Endothelial cell of umbilical vein (primary cell): ENCODE measurements at regions not wholly inside any gene's neighbourhood (a gene's known extent, or its start where the extent isn't known, plus 50 kb on each side); places are given as distances from the start of the nearest gene placed in this dataset.

Experiments
- BruUV-seq: library from RNA; stranded (reverse); fragments of 400-500 nt; replicated peaks from 2 replicates; lab custom pipeline; 2021; lab: Mats Ljungman, UMichigan
- CTCF ChIA-PET: fragments of 300-600, 350-600 bp; sonication (Branson Sonifier 250); formaldehyde crosslinking; loops from one replicate; lab custom pipeline; 2021; ENCODE audit warnings: antibody characterized with exemption, inconsistent platforms; lab: Charles Lee
- POLR2A ChIA-PET: fragments of 300-600, 350-600 bp; sonication (Branson Sonifier 250); formaldehyde crosslinking; loops from one replicate; lab custom pipeline; 2021; ENCODE audit warnings: antibody characterized with exemption, inconsistent platforms; lab: Charles Lee
- DNase-seq: peaks from one replicate; pipeline ENCODE4 v3.0.0-alpha.2; 2011; ENCODE audit warnings: low read depth, low spot score
- FAIRE-seq: peaks from 2 replicates; lab custom pipeline; 2011; peaks lifted over from hg19 to GRCh38; lab: Jason Lieb, UNC
- H2AFZ ChIP-seq: 2 replicates; pipeline ENCODE4 v1.6.0; 2012; ENCODE audit warnings: low read depth, low read length, control low read depth, inconsistent platforms
- H3K27ac ChIP-seq: 2 replicates; pipeline ENCODE4 v1.5.1; 2011; ENCODE audit warnings: low read depth, mild to moderate bottlenecking, control low read depth, low read length, moderate library complexity; ENCODE audit not compliant: insufficient read depth
- H3K27me3 ChIP-seq, 2 experiments: 2 replicates each; pipeline versions ENCODE4 v1.6.0 to v1.6.1; 2011; ENCODE audit warnings: low read length in 2 of 2, mixed read lengths in 1 of 2; ENCODE audit not compliant: control insufficient read depth in 2 of 2, insufficient read depth in 2 of 2
- H3K36me3 ChIP-seq, 2 experiments: 2 replicates in 1 of 2; 3 replicates in 1 of 2; pipeline ENCODE4 v1.5.1; 2011; ENCODE audit warnings: low read length in 2 of 2, mild to moderate bottlenecking in 1 of 2, moderate library complexity in 1 of 2; ENCODE audit not compliant: control insufficient read depth in 2 of 2, insufficient read depth in 2 of 2; ENCODE audit errors: extremely low read depth in 1 of 2
- H3K4me1 ChIP-seq: 3 replicates; pipeline ENCODE4 v1.5.1; 2011; ENCODE audit warnings: mild to moderate bottlenecking, low read length; ENCODE audit not compliant: control insufficient read depth, insufficient read depth; ENCODE audit errors: extremely low read depth
- H3K4me2 ChIP-seq: 2 replicates; pipeline ENCODE4 v1.6.1; 2011; ENCODE audit warnings: low read length, control low read depth, mixed read lengths; ENCODE audit not compliant: insufficient read depth
- H3K4me3 ChIP-seq, 3 experiments: fragments of 200-600 bp in 1 of 3; sonication (generic), shearing (Covaris generic) in 1 of 3; replicated peaks in 1 of 3; 2 replicates each; pipeline ENCODE4 v1.5.1; 2011 to 2016; ENCODE audit warnings: control low read depth in 3 of 3, low read length in 3 of 3, mild to moderate bottlenecking in 2 of 3, inconsistent platforms in 1 of 3, low read depth in 1 of 3, moderate library complexity in 1 of 3; ENCODE audit not compliant: insufficient read depth in 1 of 3
- H3K79me2 ChIP-seq: 2 replicates; pipeline ENCODE4 v1.6.0; 2012; ENCODE audit warnings: low read length, inconsistent platforms; ENCODE audit not compliant: control insufficient read depth, insufficient read depth
- H3K9ac ChIP-seq: replicated peaks from 2 replicates; pipeline ENCODE3; 2011; ENCODE audit warnings: low read length, control low read depth; ENCODE audit not compliant: insufficient read depth; ENCODE audit errors: extremely low read depth
- H3K9me1 ChIP-seq: replicated peaks from 3 replicates; pipeline ENCODE4 v1.6.0; 2011; ENCODE audit warnings: mild to moderate bottlenecking, low read length; ENCODE audit not compliant: control insufficient read depth, insufficient read depth; ENCODE audit errors: extremely low read depth
- H3K9me3 ChIP-seq: replicated peaks from 2 replicates; pipeline ENCODE4 v1.5.1; 2012; ENCODE audit warnings: low read length, inconsistent platforms; ENCODE audit not compliant: control insufficient read depth, insufficient read depth
- H4K20me1 ChIP-seq: replicated peaks from 2 replicates; pipeline ENCODE3; 2011; ENCODE audit warnings: mild to moderate bottlenecking, low read length; ENCODE audit not compliant: control insufficient read depth, insufficient read depth; ENCODE audit errors: extremely low read depth
- CTCF ChIP-seq, 2 donors: IDR thresholded peaks; 1 replicate in 1 of 2; 2 replicates in 1 of 2; pipeline ENCODE4 v1.5.1; 2011; ENCODE audit warnings: low read length in 2 of 2, mild to moderate bottlenecking in 2 of 2, moderate library complexity in 2 of 2, control low read depth in 1 of 2, inconsistent platforms in 1 of 2, low read depth in 1 of 2; ENCODE audit not compliant: insufficient read depth in 1 of 2; ENCODE audit errors: extremely low read depth in 1 of 2
- EZH2 ChIP-seq: IDR thresholded peaks from 2 replicates; pipeline ENCODE4 v1.6.1; 2012; ENCODE audit warnings: borderline replicate concordance, low read depth, mild to moderate bottlenecking, moderate library complexity, low read length, inconsistent platforms; ENCODE audit not compliant: severe bottlenecking
- FOS ChIP-seq: IDR thresholded peaks from 2 replicates; pipeline ENCODE4 v1.6.1; 2011; ENCODE audit warnings: mild to moderate bottlenecking, low read length, moderate library complexity, borderline replicate concordance; ENCODE audit not compliant: insufficient read depth
- GATA2 ChIP-seq: IDR thresholded peaks from 2 replicates; pipeline ENCODE4 v1.7.0; 2011; ENCODE audit warnings: low read depth, mild to moderate bottlenecking, moderate library complexity, mixed read lengths, low read length; ENCODE audit not compliant: insufficient read length, insufficient read depth
- JUN ChIP-seq: IDR thresholded peaks from 2 replicates; pipeline ENCODE4 v1.6.1; 2011; ENCODE audit warnings: borderline replicate concordance, low read depth; ENCODE audit not compliant: insufficient read length, insufficient read depth
- MAX ChIP-seq: IDR thresholded peaks from 2 replicates; pipeline ENCODE4 v1.6.1; 2011; ENCODE audit not compliant: insufficient read depth, insufficient read length
- MYC ChIP-seq: IDR thresholded peaks from one replicate; pipeline ENCODE4 v1.6.1; 2011; ENCODE audit warnings: mild to moderate bottlenecking, low read depth, low read length
- POLR2A ChIP-seq: IDR thresholded peaks from 2 replicates; pipeline ENCODE4 v1.6.1; 2012; ENCODE audit warnings: low read depth, mild to moderate bottlenecking, control low read depth, low read length
- POLR2AphosphoS5 ChIP-seq: IDR thresholded peaks from 2 replicates; pipeline ENCODE4 v1.6.1; 2012; ENCODE audit warnings: low read depth, mild to moderate bottlenecking, control low read depth, low read length, moderate library complexity; ENCODE audit not compliant: insufficient read depth
- dilution Hi-C: fragments of 300-500 bp; cut with MboI; formaldehyde crosslinking; loops from one replicate; pipeline ENCODE4 v1.15.0; 2019; ENCODE audit warnings: low sequenced_read_pairs; ENCODE audit not compliant: extremely low pct_ligation_motif_present
- intact Hi-C: fragments of 100-400 bp; cut with micrococcal nuclease; formaldehyde crosslinking; loops from one replicate; pipeline ENCODE4 v1.10.0; 2022

GRCh38 chr4:81989202-81989601, 384.6 kb downstream of the HNRNPD start:
- Histone ChIP-seq H3K4me3 (no peak overlapping the region), H3K4me2 (no peak overlapping the region), H3K9me1 (no peaks in the 10 kb centered on the region), H3K4me1 (no peaks in the 10 kb centered on the region), H4K20me1 (no peaks in the 10 kb centered on the region), H3K9ac (no peak overlapping the region), H3K9me3 (no peaks in the 10 kb centered on the region), H2AFZ (no peak overlapping the region), H3K79me2 (no peaks in the 10 kb centered on the region), H3K27ac (no peak overlapping the region), H3K27me3 (no peaks in the 10 kb centered on the region), H3K36me3 (no peaks in the 10 kb centered on the region)
- no TSS peak for BruUV-seq
- DNase-seq, result no peak
- POLR2A ChIA-PET, result no interaction called here
- intact Hi-C loops (no loop called here), dilution Hi-C loops (no loop called here)
- no peak for FAIRE-seq
- CTCF ChIA-PET, result no interaction called here
- TF ChIP-seq MYC, result no peak
- TF ChIP-seq EZH2, result no peak
- no peak for TF ChIP-seq MAX
- no peak for TF ChIP-seq GATA2
- no peak for TF ChIP-seq FOS
- no peak for TF ChIP-seq POLR2A
- no peak for TF ChIP-seq CTCF (IDR thresholded peaks at IDR 0.05; ENCODE audit: extremely low read depth in 1 of 2, insufficient read depth in 1 of 2, low read depth in 1 of 2, low read length in 2 of 2)
- no peak for TF ChIP-seq POLR2AphosphoS5
- TF ChIP-seq JUN, result no peak
